Endothelial cell of hepatic sinusoid (primary cell): ENCODE measurements at regions not wholly inside any gene's neighbourhood (a gene's known extent, or its start where the extent isn't known, plus 50 kb on each side); places are given as distances from the start of the nearest gene placed in this dataset.

Experiments used
- in situ Hi-C: cut with HindIII; loops from 2 replicates; pipeline ENCODE4 v1.10.0; 2017; ENCODE audit warnings: low sequenced_read_pairs

DNA sequence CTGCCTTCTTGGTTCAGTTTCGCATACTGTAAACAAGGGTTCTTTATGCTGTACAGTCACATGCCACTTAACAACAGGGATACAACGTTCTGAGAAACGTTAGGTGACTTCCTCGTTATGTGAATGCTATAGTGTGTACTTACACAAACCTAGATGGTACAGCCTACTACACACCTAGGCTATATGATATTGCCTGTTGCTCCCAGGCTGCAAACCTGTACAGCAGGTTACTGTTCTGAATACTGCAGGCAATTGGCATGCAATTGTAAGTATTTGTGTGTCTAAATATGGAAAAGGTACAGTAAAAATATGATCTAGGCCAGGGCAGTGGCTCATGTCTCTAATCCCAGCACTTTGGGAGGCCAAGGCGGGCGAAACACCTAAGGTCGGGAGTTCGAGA lies 85.7 kb upstream of the PRDM11 start:
- in situ Hi-C loops: no loop called here

DNA sequence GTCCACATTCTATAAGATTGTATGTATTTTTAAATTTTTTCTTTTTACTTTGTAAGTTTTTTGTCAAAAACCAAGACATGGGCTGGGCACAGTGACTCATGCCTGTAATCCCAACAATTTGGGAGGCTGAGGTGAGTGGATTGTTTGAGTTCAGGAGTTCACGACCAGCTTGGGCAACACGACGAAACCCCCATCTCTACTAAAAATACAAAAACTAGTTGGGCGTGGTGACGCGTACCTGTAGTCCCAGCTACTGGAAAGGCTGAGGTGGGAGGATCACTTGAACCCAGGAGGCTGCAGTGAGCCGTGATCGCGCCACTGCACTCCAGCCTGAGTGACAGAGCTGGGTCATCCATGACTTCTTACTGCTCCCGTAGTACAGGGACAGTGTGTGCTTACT lies 84.8 kb upstream of the PRDM11 start:
- in situ Hi-C loops: no loop called here

DNA sequence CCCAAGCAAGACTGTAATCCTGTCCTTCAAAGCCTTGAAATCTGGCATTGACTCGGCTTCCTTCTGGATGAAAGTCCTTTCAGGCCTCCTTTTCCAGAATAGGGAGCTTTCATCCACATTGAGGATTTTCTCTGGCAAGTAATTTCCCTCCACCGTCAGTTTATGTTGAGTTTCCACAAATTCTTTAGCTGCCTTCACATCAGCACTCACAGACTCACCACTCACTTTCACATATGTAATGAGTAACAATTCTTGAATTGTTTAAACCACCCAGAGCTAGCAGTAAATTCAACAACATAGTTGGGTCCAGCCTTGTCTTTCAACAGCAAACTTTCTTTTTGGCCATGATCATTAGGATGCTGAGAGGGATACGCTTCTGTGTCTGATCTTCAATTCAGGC lies 84.3 kb upstream of the PRDM11 start:
- in situ Hi-C loops: no loop called here

DNA sequence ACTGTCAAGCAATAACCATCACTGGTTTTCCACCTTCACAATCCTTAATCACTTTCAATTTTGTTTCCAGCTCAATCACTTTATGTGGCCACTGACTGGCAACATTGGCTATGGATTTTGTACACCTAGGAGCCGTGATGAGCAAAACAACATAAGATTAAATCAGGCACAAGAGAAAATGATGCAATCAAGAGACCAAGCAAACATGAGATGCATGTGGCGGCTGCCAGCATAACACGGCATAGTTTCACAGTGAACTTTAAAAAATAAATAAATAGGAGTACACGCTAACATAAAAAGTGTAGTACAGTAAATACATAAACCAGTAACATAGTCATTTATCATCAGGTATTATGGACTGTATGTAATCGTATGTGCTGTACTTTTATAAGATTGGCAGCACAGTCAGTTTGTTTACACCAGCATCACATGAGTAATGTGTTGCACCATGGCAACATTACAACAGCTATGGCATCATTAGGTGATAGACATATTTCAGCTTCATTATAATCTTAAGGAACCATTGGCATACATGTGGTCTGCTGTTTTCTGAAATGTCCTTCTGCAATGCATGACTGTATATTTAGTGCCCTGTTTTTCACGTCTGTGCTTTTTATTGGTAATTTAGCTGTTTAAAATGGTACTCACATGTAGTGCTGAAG lies 83.3 kb upstream of the PRDM11 start:
- in situ Hi-C loops: no loop called here

DNA sequence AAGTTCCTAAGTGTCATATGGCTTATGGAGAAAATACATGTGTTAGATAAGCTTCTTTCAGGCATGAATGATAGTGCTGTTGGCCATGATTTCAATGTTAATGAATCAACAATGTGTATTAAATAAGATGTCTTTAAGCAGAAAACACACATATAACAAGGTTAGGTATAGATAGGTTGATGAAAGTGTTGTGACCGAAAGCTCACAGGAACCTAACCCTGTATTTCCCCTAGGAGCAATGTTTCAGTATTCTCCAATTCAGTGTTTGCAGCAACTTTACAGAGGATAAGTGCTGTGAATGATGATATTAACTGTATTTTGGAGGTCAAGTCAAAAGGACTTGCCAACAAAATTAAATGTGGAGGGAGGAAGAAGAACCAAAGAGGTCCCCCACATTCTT lies 82.8 kb upstream of the PRDM11 start:
- in situ Hi-C loops: no loop called here

DNA sequence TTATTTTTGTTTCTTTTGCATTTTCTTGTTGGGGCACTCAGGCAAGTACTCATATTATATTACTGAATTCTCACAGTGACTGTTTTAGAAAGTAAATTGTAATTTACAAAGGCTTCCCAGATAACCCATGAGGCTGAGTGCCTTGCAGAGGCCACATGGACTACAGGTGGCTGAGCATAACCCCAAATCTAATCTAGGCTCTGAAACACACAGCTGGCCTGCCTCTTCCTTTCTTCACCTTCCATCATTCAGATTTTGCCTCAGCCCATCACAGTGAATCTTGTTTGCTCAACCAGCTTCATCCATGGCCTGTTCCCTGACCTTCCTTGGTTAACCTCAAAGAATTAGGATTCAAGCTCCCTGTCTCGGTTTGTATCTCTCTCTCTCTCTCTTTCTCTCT lies 78.5 kb upstream of the PRDM11 start:
- in situ Hi-C loops: loop anchor here (5.0 kb wide), 1 partner anchor 44 kb away; no protein-coding TSS in a partner anchor

DNA sequence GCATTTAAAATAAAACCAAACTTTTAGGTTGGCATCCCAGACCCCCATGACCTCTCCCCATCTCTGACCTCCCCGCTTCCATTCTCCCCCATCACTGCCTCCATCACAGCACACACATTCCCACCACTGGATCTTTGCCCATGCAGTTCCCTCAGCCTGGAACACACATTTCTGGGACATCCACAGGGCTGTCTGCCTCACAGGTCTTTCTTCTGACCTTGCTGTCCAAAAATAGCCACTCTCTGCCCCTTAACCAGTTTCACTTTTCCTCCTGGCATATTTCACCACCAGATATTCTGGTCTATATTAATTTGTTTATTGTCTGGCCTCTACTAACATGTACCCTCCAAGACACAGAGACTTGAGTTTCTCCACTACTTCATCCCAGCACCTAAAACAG lies 75.2 kb upstream of the PRDM11 start:
- in situ Hi-C loops: no loop called here

DNA sequence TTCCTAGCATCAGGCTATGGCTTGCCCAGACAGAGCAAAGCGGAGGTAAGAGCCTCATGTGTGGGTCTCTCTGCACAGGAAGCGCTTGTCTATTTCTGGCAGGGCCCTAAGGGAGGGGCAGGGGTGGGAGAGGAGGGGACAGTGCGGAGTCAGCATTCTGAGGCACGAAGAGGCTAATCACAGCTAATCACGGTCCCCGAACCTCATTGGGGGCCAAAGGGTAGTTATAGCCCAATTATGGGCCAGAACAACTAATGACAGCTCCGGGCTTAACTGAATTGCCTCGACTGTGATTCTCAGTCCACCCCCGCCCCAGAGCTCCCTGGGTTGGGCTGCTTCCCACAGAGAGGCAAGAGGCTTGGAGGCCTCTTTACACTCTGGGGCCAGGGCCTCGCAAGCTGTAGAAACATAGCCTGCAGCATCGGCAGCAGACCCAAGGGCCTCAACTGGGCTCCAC lies 72.7 kb upstream of the PRDM11 start:
- in situ Hi-C loops: no loop called here

DNA sequence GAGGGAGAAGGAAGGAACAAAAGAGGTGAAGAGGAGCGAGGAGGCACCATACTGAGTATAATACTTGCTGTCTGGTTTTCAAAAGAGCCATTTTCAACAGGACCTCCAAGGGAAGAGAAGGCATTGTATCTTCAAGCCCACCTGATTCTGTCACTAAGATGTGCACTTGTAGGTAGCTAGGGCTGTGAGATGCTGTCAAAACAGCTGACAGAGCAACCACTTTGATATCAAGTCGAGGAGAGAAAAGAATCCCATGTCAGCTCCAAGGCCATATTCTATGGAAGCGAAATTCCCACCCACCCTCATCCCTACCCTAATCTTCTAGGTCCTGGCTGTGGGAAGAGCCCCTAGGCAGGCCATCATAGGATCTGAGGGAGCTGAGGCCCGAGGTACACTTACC lies 70.9 kb upstream of the PRDM11 start:
- in situ Hi-C loops: no loop called here

DNA sequence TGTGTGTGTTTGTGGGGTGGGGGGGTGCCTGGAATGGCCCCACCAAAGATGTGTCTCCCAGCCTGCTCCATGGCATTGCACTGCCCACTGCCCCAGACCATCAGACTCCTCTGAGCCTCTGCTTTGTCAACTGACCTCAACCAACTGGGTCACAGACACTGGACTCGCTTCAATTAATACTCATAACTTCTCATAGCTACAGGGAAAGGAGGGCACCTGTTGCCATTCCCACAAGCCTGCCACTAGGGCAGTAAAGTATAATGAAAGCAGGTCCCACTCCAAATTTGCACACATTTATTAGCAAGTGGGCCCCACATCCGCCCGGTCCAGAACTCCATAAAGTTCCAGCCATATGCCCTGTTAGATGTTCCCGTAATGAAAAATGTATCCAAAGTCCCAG lies 70.5 kb upstream of the PRDM11 start:
- in situ Hi-C loops: no loop called here

DNA sequence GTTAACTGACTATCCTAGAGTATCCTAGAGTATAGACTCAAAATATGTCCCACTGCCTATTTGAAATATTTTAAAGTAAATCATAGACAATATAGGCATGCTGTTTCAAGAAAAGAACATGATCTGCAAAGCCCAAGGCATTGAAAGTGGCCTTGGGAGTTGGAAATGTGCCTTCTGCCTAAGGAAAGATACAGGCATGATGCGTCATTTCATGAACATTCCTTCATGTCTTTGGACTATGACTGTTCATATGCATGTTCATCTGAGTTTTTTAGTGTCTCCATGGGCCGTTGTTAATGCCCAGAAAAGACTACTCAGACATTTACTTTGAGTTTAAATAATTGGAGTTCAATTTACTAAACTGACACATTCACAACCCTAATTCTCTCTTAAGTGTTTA lies 69.7 kb upstream of the PRDM11 start:
- in situ Hi-C loops: no loop called here

DNA sequence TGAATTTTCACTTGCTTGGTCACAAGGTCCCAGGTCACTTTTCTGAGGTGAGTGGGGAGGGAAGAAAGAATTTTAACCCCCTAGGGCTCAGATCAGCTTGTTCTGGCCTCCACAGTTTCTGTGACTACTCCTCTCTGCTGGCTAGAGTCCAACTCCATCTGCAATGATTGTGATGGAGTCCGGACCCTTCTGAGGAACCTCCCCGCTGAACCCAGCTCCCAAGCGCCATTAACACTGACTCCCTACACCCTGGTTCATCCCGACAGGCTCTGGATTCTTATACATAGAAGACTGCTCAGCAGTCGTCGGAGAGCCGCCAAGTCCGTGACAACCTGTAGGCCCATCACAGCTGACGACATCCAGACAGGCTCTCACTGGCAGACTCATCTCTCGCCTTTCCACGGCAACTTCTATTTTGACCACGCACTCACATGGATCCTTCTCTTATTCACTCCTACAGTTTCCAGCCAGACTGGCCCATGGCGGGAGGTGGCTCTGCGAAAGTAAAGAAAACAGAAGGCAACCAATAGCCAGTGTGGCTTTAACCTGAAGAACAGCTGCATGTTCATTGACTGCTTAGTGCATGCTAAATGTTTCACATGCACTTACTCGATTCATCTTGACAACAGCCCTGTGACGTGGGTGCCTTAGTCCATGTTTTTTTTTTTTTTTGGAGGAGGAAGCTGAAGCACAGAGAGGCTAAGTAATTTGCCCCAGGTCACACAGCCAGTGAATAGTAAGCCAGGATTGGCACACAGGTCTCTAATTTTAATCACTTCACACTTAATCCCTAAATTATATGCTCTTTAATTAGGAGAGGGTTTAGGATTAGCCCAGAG lies 68.0 kb upstream of the PRDM11 start:
- in situ Hi-C loops: no loop called here

DNA sequence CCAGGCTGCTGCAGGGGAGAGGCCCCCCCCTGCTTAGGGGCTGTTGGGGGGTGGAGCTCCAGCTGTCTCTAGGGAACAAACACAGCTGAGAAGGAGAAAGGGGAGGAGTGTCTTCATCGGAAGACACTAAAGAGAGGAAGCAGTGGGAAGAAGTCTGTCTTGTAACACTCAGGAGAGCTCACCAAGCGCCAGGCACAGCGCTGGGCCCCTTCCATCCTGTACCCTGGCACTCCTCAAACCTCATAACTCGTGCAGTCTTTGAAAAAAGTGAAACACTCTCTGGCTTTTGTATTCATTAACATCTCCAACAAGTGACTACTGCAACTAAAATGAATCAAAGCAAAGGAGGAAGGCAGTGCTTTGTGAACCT lies 67.4 kb upstream of the PRDM11 start:
- in situ Hi-C loops: no loop called here

DNA sequence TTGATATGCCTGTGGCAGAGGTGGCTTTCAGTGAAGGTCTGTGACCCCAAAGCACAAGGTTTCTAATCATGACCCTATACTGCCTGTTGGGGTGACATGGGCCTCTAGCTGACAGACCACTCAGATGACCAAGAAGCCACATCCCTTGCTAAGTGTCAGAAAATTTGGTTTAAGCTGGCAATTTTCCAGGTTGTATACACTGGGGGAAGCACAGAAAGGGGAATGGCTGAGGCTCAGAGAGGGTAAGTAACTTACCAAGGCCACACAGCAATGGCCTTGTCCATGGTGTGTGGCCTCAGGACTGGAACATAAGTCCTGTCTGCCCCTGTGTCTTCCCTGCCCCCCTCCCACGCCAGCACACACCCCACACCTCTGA lies 66.9 kb upstream of the PRDM11 start:
- in situ Hi-C loops: no loop called here

DNA sequence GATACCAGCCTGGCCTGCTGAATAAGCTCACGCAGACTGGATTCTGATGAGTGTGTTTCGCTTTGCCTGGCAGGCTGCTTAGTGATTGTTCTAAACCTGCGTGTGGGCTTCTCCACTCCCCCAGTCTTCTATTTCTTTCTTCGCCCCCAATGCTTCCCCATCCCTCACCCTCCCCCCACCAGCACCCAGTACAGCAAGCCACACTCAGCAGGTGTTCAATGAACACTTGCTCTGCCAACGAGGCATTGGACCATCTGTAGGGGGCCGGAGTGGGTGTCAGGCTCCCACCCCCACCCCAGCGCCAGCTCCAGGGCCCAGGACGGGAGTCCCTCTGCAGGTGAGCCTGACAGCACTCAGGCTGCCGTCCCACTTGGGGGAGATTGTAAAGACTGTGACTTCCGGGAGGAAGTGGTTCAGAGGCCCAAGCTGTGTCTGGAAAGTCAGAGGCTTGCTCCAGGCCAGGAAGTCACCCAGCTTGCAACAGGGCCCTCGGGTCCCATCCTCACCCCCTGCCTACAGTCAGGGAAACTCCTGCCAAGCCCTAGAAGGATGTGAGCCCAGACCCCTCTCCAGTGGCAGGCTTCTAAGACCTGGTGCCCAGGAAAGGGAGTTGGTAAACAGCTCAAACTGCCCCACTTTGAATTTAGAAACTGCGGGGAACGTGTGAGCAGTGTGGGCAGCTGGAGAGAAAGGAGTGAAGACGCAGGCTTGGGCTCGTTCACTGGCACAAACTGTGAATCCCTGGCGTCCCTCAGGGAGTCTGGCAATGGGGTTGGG lies 66.3 kb upstream of the PRDM11 start:
- in situ Hi-C loops: no loop called here

DNA sequence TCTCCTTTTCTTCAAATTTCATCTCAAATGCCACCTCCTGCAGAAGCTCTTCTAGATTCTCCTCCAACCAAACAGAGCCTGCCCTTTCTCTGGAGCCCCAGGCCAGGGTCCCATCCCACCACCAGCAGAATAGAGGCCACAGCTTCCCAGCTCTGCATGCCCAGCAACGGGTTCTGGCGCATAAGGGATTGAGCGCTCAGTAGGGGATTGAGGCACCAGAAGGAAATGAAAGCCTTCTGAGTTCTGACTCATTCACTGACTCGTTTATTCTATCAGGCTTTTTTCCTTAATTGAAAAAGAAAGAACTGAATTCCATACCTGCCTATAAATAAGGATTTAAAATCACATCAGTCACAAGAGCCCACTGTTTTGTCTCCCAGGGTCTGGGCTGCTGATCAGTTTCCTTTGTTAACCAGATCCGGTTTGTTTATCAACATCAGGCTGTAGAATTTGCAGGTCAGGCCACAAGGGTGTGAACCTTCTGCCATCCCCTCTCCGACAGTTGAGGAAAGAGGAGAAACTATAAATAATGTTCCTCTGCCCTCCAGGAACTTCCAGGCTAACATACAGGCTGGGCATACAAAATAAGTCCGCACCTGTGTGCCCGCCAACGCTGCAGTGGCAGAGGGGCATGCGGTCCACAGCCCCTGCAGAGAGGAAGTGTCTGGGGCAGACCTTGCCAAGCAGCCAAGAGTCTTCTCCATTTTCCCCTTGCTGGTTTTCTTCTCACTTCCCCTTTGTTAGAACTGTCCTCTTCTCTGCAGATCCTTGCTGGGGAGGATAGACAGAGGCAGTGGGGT lies 63.5 kb upstream of the PRDM11 start:
- in situ Hi-C loops: no loop called here

DNA sequence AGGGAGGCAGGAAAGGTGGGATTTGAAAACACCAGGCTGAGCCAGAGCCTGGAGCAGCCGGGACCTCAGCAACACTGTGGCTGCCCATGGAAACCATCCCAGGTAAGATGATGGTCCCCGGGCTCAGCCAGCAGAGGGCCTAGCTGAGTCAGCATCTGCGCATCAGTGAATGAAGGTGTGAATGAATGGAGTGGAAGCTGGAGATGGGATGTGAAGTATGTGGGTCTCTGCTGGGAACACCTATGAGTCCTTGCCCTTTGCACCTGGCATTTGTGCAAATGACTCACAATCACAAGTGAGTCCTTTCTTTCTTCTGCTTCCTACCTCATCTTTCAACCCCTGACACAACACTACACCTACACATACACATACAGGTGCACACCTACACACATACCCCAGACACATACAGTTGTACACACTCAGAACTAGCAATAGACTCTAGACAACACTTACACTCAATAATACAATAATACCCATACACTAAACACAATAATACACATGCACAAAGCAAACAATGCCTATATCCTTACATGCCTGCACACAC lies 62.8 kb upstream of the PRDM11 start:
- in situ Hi-C loops: no loop called here

DNA sequence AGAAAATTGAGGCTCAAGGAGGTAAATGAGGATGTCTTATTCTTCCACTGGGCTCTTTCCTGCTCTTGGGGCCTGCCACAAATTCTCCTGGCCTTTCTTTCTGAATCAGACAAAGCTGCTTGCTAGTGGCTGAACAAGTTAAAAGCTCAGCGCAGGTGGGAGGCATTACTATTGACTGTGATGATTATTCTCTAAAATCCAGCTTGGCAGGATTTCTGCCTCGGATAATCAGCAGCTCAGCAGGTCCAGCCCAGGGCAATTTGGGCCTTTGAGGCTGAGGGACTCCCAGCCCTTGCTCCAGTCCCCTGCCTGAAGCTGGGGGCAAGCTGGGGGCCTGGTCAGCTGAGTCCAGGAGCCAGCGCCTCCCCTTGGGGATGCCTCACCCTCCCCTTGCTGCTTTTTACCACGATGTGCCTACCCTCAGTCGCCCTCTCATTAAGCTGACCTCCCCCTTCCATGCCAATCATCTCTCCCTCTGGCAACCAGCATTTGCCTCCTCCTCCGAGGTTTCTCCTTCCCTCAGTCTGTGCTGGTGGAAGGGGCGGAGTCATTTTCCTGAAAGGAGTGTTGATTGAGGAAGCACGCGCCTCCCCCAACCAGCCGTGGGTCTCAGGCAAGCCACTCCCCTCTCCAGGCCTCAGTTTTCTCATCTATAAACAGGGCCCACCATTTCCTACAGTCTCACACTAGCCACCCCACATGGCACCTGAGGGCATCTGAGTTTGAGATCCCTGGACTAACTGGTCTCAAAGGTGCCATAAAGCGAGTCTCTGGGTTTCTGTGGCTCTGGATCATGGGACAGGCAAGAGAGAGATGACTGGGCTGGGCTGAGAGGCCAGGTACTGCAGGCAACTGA lies 60.6 kb upstream of the PRDM11 start:
- in situ Hi-C loops: no loop called here

DNA sequence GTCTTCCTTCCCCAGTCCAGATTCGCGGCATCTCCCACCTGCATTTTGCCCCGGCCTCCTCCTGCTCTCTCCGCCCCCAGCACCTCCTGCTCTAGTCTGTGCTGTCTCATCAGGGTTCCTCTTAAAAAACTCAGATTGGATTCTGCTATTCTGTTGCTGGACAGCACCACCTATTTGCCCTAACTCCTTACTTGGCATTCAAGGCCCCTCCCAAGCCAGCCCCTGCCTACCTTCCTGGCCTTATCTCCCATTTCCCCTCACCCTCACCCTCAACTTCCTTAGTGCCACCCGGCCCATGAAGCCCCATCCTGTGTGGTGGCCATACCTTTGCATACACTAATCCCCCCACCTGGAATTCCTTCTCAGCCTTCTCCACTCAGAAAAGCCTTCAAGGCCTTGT lies 59.9 kb upstream of the PRDM11 start:
- in situ Hi-C loops: no loop called here
